ENCODE measurements at regions not wholly inside any gene's neighbourhood (a gene's known extent, or its start where the extent isn't known, plus 50 kb on each side); places are given as distances from the start of the nearest gene placed in this dataset.

- intact Hi-C loops (cut with micrococcal nuclease): no loop called here
- no peak for TF ChIP-seq CTCF (IDR thresholded peaks at IDR 0.05; ENCODE audit: borderline replicate concordance)
- Histone ChIP-seq H3K36me3 (no peaks in the 10 kb centered on the region), H3K27ac (replicated peaks) (no peak overlapping the region), H3K4me3 (no peak overlapping the region), H3K27me3 (ENCODE audit: low read depth) (no peaks in the 10 kb centered on the region), H3K4me1 (no peaks in the 10 kb centered on the region), H3K9me3 (replicated peaks) (peaks cover 22% of the 10 kb centered on the region)
- DNase-seq: no peak
Observed at GRCh38 chr17:53891726-53892125, 69.0 kb downstream of the KIF2B start.

- peaks cover 18% of the 10 kb centered on the region for H3K9me3 ChIP-seq (replicated peaks)
- H3K36me3 ChIP-seq: no peaks in the 10 kb centered on the region
- no peak overlapping the region for H3K4me3 ChIP-seq
- TF ChIP-seq CTCF (IDR thresholded peaks at IDR 0.05; ENCODE audit: borderline replicate concordance): no peak
- DNase-seq: no peak
- no peaks in the 10 kb centered on the region for H3K4me1 ChIP-seq
- H3K27me3 ChIP-seq (ENCODE audit: low read depth): no peaks in the 10 kb centered on the region
- no peak overlapping the region for H3K27ac ChIP-seq (replicated peaks)
- intact Hi-C loops (cut with micrococcal nuclease): no loop called here
Observed at GRCh38 chr17:53892222-53892621, 69.5 kb downstream of the KIF2B start.

DNA sequence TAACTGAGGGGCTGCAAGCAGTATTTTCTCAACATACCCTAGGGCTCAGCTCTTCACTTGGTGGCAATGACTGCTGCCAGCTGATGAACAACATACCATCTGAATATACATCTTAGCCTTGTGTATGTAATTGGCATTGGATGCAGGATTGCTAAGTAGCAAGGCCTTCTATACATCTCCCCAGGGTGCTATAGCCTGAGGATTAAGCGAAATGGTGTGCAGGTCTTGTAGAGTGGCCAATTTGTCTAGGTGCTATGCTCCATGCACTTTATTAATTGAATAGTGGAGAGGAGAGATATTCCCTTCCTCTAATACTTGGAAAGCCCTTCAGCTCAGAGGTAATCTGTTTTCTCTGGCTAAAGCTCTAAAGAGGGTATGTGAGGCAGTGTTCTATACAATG, 71.9 kb downstream of the KIF2B start:
- H3K27me3 ChIP-seq (ENCODE audit: low read depth): no peaks in the 10 kb centered on the region
- no peaks in the 10 kb centered on the region for H3K4me1 ChIP-seq
- no peak overlapping the region for H3K4me3 ChIP-seq
- no peak overlapping the region for H3K27ac ChIP-seq (replicated peaks)
- no peaks in the 10 kb centered on the region for H3K36me3 ChIP-seq
- intact Hi-C loops (cut with micrococcal nuclease): no loop called here
- peaks cover 3% of the 10 kb centered on the region for H3K9me3 ChIP-seq (replicated peaks)
- no peak for TF ChIP-seq CTCF (IDR thresholded peaks at IDR 0.05; ENCODE audit: borderline replicate concordance)
- no peak for DNase-seq

DNA sequence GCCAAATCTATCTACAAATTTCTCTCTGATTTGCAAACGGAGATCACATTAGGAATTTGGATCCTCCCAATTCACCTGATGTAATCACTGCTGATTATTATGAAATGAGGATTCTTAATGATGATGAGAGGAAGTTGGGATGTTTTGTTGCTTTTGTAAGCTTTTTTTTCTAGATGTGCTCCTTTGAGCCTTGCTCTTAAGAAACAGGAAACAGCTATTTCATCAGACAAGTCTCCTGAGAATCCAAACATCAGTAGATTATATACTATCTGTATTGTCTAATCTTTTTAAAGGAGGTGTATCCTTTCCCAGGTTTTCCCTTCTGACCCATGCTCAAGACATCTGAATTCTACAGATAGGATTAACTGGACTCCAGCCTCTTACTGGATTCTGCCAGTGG, 73.3 kb downstream of the KIF2B start:
- intact Hi-C loops (cut with micrococcal nuclease): no loop called here
- H3K27ac ChIP-seq (replicated peaks): no peak overlapping the region
- TF ChIP-seq CTCF (IDR thresholded peaks at IDR 0.05; ENCODE audit: borderline replicate concordance): no peak
- H3K4me3 ChIP-seq: no peak overlapping the region
- no peaks in the 10 kb centered on the region for H3K4me1 ChIP-seq
- H3K27me3 ChIP-seq (ENCODE audit: low read depth): no peaks in the 10 kb centered on the region
- no peaks in the 10 kb centered on the region for H3K36me3 ChIP-seq
- DNase-seq: no peak
- peaks cover 8% of the 10 kb centered on the region for H3K9me3 ChIP-seq (replicated peaks)

GRCh38 chr17:53900951-53901350, 78.2 kb downstream of the KIF2B start:
- peaks cover 46% of the 10 kb centered on the region for H3K9me3 ChIP-seq (replicated peaks)
- H3K36me3 ChIP-seq: no peaks in the 10 kb centered on the region
- H3K4me1 ChIP-seq: no peaks in the 10 kb centered on the region
- intact Hi-C loops (cut with micrococcal nuclease): no loop called here
- no peak overlapping the region for H3K27ac ChIP-seq (replicated peaks)
- H3K4me3 ChIP-seq: no peak overlapping the region
- DNase-seq: no peak
- no peaks in the 10 kb centered on the region for H3K27me3 ChIP-seq (ENCODE audit: low read depth)
- no peak for TF ChIP-seq CTCF (IDR thresholded peaks at IDR 0.05; ENCODE audit: borderline replicate concordance)

GRCh38 chr17:53907435-53907834, 84.7 kb downstream of the KIF2B start:
- H3K4me3 ChIP-seq: no peak overlapping the region

More at GRCh38 chr17:53907435-53907834, 84.7 kb downstream of the KIF2B start:
- no peak for DNase-seq
- intact Hi-C loops (cut with micrococcal nuclease): no loop called here
- TF ChIP-seq CTCF (IDR thresholded peaks at IDR 0.05; ENCODE audit: borderline replicate concordance): no peak
- H3K27ac ChIP-seq (replicated peaks): no peak overlapping the region
- H3K27me3 ChIP-seq (ENCODE audit: low read depth): no peaks in the 10 kb centered on the region
- no peaks in the 10 kb centered on the region for H3K4me1 ChIP-seq
- H3K9me3 ChIP-seq (replicated peaks): peaks cover 28% of the 10 kb centered on the region
- H3K36me3 ChIP-seq: no peaks in the 10 kb centered on the region
